GM21786 (cell line): ENCODE measurements at regions not wholly inside any gene's neighbourhood (a gene's known extent, or its start where the extent isn't known, plus 50 kb on each side); places are given as distances from the start of the nearest gene placed in this dataset.

Experiments used
- ATAC-seq: cut with Tn5 transposase; IDR thresholded peaks from one replicate; pipeline ENCODE4 v1.9.1; 2021; ENCODE audit not compliant: unreplicated experiment

- no peak for ATAC-seq
Measured at GRCh38 chr15:92304223-92304975, 89.3 kb upstream of the ST8SIA2 start.

DNA sequence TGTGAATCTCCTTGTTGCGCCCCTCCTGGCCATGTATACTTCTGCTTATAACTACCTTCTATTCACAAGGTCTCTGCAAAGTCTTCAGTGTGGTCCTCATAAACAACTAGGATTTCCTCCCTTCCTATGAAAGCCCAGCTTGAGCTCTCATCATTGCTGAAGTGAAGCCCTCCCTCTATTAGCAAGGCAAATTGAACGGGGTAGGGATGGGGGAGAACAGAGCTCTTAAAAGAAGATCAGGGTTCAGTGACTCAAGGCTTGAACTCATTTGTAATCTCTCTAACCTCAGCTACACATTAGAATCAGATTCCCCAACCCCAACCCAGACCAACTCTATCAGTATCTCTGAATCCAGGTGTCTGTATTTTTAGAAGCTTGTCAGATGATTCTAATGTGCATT, 88.3 kb upstream of the ST8SIA2 start:
- ATAC-seq: no peak

DNA sequence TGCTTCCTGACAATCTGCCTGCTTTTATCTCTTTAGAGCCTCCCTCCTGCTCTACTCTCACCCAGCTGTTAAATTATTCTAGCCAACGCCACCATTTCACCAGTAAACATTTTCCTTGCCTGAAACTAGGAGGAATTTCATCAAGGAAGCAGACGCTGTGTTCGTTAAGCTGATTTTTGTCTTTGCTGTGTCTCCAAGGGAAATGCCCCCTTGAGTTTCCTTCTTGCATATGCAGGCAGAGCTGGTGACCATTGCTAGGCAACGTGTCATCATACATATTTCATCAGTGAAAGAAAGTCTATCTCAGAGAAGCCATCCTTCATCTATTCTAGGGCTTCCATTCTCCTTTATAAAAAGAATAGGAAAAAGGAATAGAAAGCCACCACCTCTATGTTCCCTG, 87.0 kb upstream of the ST8SIA2 start:
- no peak for ATAC-seq

- no peak for ATAC-seq
Measured at GRCh38 chr15:92315144-92315543, 78.5 kb upstream of the ST8SIA2 start.

DNA sequence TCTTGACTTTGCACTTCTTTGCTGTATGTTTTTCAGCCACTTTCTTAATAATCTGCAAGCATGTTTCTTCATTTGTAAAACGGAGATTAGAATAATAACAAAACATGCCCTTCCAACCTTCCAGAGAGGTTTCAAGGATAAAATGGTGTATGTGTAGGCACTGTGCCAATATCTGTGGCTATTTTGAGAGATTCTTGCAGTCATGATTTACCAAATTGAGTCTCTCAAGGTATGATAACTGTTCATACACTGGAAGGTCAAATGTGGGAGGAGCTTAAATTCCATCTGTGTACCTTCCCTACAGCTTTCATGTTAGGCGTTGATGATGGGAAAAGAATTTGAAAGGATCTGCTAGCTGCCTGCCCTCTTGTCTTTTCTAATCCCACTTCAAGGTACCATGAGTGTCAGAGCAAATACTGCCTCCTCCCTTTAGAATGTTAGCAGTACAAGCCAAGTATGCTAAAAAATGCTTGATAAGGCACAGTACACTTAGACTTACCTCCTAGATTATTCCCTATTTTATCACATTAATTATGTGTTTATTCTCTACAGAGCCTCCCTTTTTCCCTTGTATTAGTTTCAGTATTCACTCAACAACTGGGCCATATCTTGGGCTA, 78.0 kb upstream of the ST8SIA2 start:
- no peak for ATAC-seq

- no peak for ATAC-seq
Measured at GRCh38 chr15:92316586-92317295, 76.9 kb upstream of the ST8SIA2 start.

GRCh38 chr15:92320012-92320699, 73.5 kb upstream of the ST8SIA2 start:
- ATAC-seq: no peak

DNA sequence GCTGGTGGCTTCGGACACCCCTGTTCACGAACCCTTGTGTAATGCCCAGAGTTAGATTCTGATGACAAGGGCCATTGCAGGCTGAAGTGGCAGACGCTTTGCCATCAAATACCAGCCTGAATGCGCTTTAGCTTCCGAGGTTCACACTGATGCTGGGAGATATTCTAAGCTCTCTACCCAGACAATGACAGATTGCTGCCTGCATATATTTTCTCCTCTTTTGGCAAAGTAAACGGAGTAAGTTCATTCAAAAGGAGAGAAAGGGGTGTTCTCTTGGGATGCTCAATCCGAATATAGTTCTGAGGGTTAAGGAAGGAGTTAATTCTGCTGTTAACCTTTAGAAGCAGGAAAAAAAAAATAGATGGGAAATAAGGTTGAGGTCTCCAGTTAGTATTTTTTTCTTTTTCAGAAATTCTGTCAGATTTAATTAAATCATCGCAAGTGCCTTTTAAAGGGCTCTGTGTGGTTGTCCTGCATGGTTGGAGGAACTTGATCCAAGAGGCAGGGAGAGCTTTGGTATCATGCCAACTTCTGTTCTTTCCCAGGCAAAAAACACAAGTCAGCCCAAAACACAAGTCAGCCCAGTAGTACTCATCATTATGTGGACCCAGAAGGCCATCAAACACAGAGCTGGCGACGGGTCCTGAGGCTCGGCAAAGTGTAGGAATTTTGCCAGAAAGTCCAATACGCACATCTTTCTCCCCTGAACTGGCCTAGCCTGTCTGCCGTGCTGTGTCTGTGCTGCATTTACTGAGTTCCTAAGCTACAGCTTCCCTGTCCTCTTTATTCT, 70.9 kb upstream of the ST8SIA2 start:
- no peak for ATAC-seq

- no peak for ATAC-seq
Measured at GRCh38 chr15:92323525-92323924, 70.2 kb upstream of the ST8SIA2 start.

- no peak for ATAC-seq
Measured at GRCh38 chr15:92324101-92324963, 69.3 kb upstream of the ST8SIA2 start.

- no peak for ATAC-seq
Measured at GRCh38 chr15:92326236-92326635, 67.4 kb upstream of the ST8SIA2 start.

GRCh38 chr15:92327033-92327432, 66.6 kb upstream of the ST8SIA2 start:
- ATAC-seq: no peak

DNA sequence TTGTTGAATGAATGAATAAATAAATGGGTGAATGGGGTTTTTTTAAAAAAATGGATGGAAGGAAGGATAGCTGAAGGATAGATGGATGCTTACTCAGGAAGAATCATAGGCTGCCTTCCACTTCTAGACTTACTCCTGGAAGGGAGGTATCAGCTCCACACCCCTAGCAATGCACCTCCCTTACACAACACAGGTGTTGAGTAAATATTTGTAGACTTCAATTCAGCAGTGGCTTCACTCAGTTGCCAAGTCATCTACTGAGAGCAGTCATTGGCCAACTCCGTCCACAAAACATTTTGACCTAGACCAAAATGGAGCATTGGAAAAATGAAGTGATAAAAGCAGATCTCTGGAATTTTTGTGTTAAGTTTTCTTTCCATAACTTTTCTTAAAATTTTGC, 65.5 kb upstream of the ST8SIA2 start:
- no peak for ATAC-seq

DNA sequence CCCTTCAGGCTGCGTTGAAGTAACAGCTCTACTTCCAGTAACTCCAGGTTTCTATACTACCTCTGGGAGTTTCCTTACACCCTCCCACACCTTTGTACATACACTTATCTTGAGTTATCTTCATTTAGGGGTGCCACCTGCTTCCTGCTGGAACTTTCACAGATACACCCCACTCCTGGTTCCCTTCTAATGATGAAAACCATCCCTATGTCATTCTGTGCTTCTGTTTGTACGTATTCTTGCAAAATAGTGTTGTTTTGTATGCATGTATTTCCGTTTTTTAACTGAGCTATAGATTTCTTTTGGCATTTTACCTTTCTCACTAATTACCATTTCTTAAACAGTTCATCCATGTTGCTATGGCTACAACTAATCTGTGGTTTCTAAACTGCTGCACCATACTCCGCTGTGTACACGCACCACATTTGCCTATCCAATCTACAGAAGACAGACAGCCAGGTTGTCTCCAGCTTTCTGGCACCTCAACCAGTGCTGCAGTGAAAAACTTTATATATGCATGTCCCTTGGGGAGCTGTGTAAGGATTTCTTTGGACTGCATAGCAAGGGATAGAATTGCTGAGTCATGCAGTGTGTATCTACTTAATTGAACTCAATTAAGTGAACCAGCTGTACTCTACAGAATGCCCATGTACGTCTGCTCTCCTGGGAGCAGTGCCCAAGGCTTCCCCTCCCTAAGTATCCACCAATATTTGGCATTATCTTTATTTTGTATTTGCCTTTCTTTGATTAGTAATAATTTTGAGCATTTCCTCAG, 61.4 kb upstream of the ST8SIA2 start:
- no peak for ATAC-seq

DNA sequence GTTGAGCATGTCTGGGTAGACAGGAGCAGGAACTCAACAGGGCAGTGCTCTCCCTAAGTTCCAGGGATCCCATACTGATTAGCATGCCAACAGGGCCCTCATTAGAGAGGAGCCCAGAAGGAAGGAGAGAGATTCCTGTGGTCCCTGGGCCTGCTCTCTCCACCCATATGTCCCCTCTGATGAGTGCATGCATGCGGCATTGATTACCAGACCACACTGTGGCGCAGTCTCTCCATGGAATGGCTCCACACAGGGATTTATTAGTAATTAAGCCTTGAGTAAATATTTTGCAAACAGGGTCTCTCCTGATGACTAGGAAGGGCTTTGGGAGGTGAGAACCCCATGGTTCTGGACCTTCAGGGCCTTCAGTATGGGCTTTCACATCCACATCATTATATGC, 60.0 kb upstream of the ST8SIA2 start:
- no peak for ATAC-seq

DNA sequence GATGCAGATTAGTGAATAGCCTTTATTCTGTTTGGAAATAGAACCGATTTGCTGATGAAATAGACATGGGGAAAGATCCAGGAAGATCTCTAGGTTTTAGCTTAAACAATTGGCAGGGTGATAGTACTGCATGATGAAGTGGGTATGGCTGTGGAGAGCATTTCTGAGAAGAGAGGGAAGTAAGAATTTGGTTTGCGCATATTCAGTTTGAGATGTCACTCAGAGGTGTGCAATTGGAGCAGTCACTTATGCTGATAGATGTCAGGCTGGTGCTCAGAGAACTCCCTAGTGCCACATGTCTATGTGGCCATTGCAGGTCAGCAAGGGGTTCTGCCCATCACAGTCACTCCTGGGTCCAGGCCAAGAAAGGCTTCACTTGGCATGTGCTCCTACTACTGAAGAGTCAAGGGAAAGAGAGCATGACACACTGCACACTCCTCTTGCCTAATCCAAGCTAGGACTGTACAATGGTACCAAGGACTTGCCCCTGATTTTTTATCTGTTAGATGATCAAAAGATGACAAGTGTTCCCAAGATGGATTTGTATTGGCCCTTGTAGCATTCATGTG, 57.2 kb upstream of the ST8SIA2 start:
- ATAC-seq: no peak

DNA sequence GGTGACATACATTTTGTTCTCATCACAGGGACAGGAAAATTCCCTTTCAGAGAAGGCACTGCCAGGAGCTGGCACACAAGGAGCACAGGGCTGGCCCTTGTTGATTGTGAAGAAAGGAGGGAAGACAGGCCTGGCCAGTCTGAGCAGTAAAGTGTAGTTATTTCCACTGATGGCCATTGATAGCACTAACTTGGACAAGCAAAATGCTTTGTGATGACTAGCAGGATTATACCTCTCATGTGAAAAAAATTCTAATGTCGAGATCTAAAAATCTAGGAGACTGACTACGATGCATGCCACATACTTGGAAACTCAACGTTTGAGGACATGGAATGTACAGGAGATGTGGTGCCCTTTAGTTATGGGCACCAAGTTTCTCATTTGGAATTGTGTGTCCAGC, 54.3 kb upstream of the ST8SIA2 start:
- no peak for ATAC-seq
